Astrocyte of the hippocampus (primary cell): ENCODE measurements at regions not wholly inside any gene's neighbourhood (a gene's known extent, or its start where the extent isn't known, plus 50 kb on each side); places are given as distances from the start of the nearest gene placed in this dataset.

Source experiments
- DNase-seq: peaks from one replicate; pipeline ENCODE4 v3.0.0; 2011; ENCODE audit warnings: low read depth, low spot score

GRCh38 chr18:55657572-55658331 lies 69.8 kb upstream of the TCF4 start:
- no peak for DNase-seq

- DNase-seq: no peak
Measured at GRCh38 chr18:55654986-55655385, 67.0 kb upstream of the TCF4 start.

GRCh38 chr18:55651236-55651635 lies 63.2 kb upstream of the TCF4 start:
- DNase-seq: no peak

- peak; percentile 12 for DNase-seq
Measured at GRCh38 chr18:55650363-55650870, 62.4 kb upstream of the TCF4 start.

- no peak for DNase-seq
Measured at GRCh38 chr18:55647331-55647730, 59.3 kb upstream of the TCF4 start.

- DNase-seq: no peak
Measured at GRCh38 chr18:55642191-55642590, 54.2 kb upstream of the TCF4 start.

GRCh38 chr18:55641486-55641885 lies 53.5 kb upstream of the TCF4 start:
- no peak for DNase-seq
